ENCODE measurements at regions not wholly inside any gene's neighbourhood (a gene's known extent, or its start where the extent isn't known, plus 50 kb on each side); places are given as distances from the start of the nearest gene placed in this dataset.

DNA sequence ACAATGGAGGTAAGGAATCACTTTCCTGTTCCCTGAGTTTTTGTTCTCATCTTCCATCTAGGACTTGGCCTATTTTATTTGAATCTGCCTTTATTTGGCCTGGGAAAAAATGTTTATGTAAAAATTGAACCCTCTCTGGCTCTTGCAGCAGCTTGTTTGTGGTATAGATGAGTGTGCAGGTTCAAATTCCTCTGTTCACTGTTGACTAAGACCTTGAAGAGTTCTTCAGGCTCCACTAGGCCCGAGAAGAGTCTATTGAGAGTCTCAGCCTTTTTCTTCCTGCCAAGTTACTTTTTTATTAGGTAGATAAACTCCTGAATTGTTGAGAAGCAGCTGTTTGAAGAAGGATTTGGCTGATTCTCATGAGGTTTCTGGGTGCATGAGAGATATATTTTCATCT is 248.8 kb upstream of the ADGRL2 start:
- TF ChIP-seq, protein P1, sequence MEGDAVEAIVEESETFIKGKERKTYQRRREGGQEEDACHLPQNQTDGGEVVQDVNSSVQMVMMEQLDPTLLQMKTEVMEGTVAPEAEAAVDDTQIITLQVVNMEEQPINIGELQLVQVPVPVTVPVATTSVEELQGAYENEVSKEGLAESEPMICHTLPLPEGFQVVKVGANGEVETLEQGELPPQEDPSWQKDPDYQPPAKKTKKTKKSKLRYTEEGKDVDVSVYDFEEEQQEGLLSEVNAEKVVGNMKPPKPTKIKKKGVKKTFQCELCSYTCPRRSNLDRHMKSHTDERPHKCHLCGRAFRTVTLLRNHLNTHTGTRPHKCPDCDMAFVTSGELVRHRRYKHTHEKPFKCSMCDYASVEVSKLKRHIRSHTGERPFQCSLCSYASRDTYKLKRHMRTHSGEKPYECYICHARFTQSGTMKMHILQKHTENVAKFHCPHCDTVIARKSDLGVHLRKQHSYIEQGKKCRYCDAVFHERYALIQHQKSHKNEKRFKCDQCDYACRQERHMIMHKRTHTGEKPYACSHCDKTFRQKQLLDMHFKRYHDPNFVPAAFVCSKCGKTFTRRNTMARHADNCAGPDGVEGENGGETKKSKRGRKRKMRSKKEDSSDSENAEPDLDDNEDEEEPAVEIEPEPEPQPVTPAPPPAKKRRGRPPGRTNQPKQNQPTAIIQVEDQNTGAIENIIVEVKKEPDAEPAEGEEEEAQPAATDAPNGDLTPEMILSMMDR (IDR thresholded peaks at IDR 0.05 in 8 of 11, conservative IDR thresholded peaks at IDR 0.05 in 3 of 11): no peak
- TF ChIP-seq POLR2AphosphoS5 (IDR thresholded peaks at IDR 0.05): no peak
